ENCODE measurements at regions not wholly inside any gene's neighbourhood (a gene's known extent, or its start where the extent isn't known, plus 50 kb on each side); places are given as distances from the start of the nearest gene placed in this dataset.

- no TSS peak for BruUV-seq (replicated peaks)
- ChIA-PET POLR2A (no interaction called here), CTCF (no interaction called here)
- intact Hi-C loops (cut with micrococcal nuclease; ENCODE audit: unreplicated experiment) = no loop called here
- no peak for TF ChIP-seq REST (IDR thresholded peaks at IDR 0.05; ENCODE audit: insufficient read depth in 1 of 2, low read depth in 2 of 2, low read length in 1 of 2)
- TF ChIP-seq POLR2AphosphoS5 (IDR thresholded peaks at IDR 0.05; ENCODE audit: low read depth, low read length) = no peak
- TF ChIP-seq TCF7L2 (IDR thresholded peaks at IDR 0.05; ENCODE audit: low read depth, low read length) = no peak
- no peak for TF ChIP-seq CTCF (IDR thresholded peaks at IDR 0.05)
- TF ChIP-seq SIN3A (IDR thresholded peaks at IDR 0.05; ENCODE audit: borderline replicate concordance, insufficient read depth, low read depth, low read length) = no peak
- ATAC-seq (no peak), DNase-seq (ENCODE audit: low read depth, low spot score) (no peak)
- Histone ChIP-seq H3K4me1 (ENCODE audit: control insufficient read depth, insufficient read depth, low read length) (no peaks in the 10 kb centered on the region), H3K27ac (ENCODE audit: low read length) (no peak overlapping the region), H3K36me3 (ENCODE audit: control insufficient read depth, insufficient read depth, low read length) (no peaks in the 10 kb centered on the region), H3K9me3 (ENCODE audit: control insufficient read depth, insufficient read depth, low read depth, low read length) (no peaks in the 10 kb centered on the region), H3K27me3 (ENCODE audit: control insufficient read depth, insufficient read depth, low read length) (no peaks in the 10 kb centered on the region), H3K4me3 (ENCODE audit: low read depth in 2 of 2, low read length in 2 of 2) (no peak overlapping the region)
- in situ Hi-C loops (cut with HindIII; ENCODE audit: low pct_unique_long_range_greater_than_20kb, low sequenced_read_pairs) = no loop called here
These were observed 1143.6 kb downstream of the FLRT2 start for GRCh38 chr14:86673523-86673969.

GRCh38 chr14:86672080-86672479 is 1142.1 kb downstream of the FLRT2 start:
- no peak for DNase-seq (ENCODE audit: low read depth, low spot score)
- no peaks in the 10 kb centered on the region for H3K27me3 ChIP-seq (ENCODE audit: control insufficient read depth, insufficient read depth, low read length)
- H3K9me3 ChIP-seq (ENCODE audit: control insufficient read depth, insufficient read depth, low read depth, low read length) = no peaks in the 10 kb centered on the region
- no peak overlapping the region for H3K4me3 ChIP-seq (ENCODE audit: low read depth in 2 of 2, low read length in 2 of 2)
- H3K36me3 ChIP-seq (ENCODE audit: control insufficient read depth, insufficient read depth, low read length) = no peaks in the 10 kb centered on the region
- in situ Hi-C loops (cut with HindIII; ENCODE audit: low pct_unique_long_range_greater_than_20kb, low sequenced_read_pairs) = no loop called here
- no peak for TF ChIP-seq POLR2AphosphoS5 (IDR thresholded peaks at IDR 0.05; ENCODE audit: low read depth, low read length)
- TF ChIP-seq SIN3A (IDR thresholded peaks at IDR 0.05; ENCODE audit: borderline replicate concordance, insufficient read depth, low read depth, low read length) = no peak
- no peak for ATAC-seq
- intact Hi-C loops (cut with micrococcal nuclease; ENCODE audit: unreplicated experiment) = no loop called here
- no TSS peak for BruUV-seq (replicated peaks)
- CTCF ChIA-PET = no interaction called here
- no peaks in the 10 kb centered on the region for H3K4me1 ChIP-seq (ENCODE audit: control insufficient read depth, insufficient read depth, low read length)
- H3K27ac ChIP-seq (ENCODE audit: low read length) = no peak overlapping the region
- POLR2A ChIA-PET = no interaction called here

GRCh38 chr14:86665975-86666374 is 1136.0 kb downstream of the FLRT2 start:
- DNase-seq (ENCODE audit: low read depth, low spot score) (no peak), ATAC-seq (no peak)
- Histone ChIP-seq H3K36me3 (ENCODE audit: control insufficient read depth, insufficient read depth, low read length) (no peaks in the 10 kb centered on the region), H3K4me1 (ENCODE audit: control insufficient read depth, insufficient read depth, low read length) (no peaks in the 10 kb centered on the region), H3K27ac (ENCODE audit: low read length) (no peak overlapping the region), H3K9me3 (ENCODE audit: control insufficient read depth, insufficient read depth, low read depth, low read length) (no peaks in the 10 kb centered on the region), H3K4me3 (ENCODE audit: low read depth in 2 of 2, low read length in 2 of 2) (no peak overlapping the region), H3K27me3 (ENCODE audit: control insufficient read depth, insufficient read depth, low read length) (no peaks in the 10 kb centered on the region)
- BruUV-seq (replicated peaks) = no TSS peak
- no peak for TF ChIP-seq SIN3A (IDR thresholded peaks at IDR 0.05; ENCODE audit: borderline replicate concordance, insufficient read depth, low read depth, low read length)
- TF ChIP-seq REST (IDR thresholded peaks at IDR 0.05; ENCODE audit: insufficient read depth in 1 of 2, low read depth in 2 of 2, low read length in 1 of 2) = no peak
- no peak for TF ChIP-seq POLR2AphosphoS5 (IDR thresholded peaks at IDR 0.05; ENCODE audit: low read depth, low read length)
- TF ChIP-seq TCF7L2 (IDR thresholded peaks at IDR 0.05; ENCODE audit: low read depth, low read length) = no peak
- TF ChIP-seq CTCF (IDR thresholded peaks at IDR 0.05) = no peak
- ChIA-PET POLR2A (no interaction called here), CTCF (no interaction called here)
- in situ Hi-C loops (cut with HindIII; ENCODE audit: low pct_unique_long_range_greater_than_20kb, low sequenced_read_pairs) (no loop called here), intact Hi-C loops (cut with micrococcal nuclease; ENCODE audit: unreplicated experiment) (no loop called here)

Data from Panc1 (cell line).